ENCODE measurements at regions not wholly inside any gene's neighbourhood (a gene's known extent, or its start where the extent isn't known, plus 50 kb on each side); places are given as distances from the start of the nearest gene placed in this dataset.

GRCh38 chrX:26411045-26411444 lies 195.1 kb downstream of the MAGEB5 start:
- no peak for TF ChIP-seq CTCF (IDR thresholded peaks at IDR 0.05; ENCODE audit: low read depth, low read length)

GRCh38 chrX:26409636-26410035 lies 193.7 kb downstream of the MAGEB5 start:
- TF ChIP-seq CTCF (IDR thresholded peaks at IDR 0.05; ENCODE audit: low read depth, low read length), result no peak
- no peak overlapping the region for H3K4me3 ChIP-seq (ENCODE audit: low read depth, low read length)

More at GRCh38 chrX:26411045-26411444, 195.1 kb downstream of the MAGEB5 start:
- no peak overlapping the region for H3K4me3 ChIP-seq (ENCODE audit: low read depth, low read length)

GRCh38 chrX:26387906-26388305 lies 171.9 kb downstream of the MAGEB5 start:
- no peak for TF ChIP-seq CTCF (IDR thresholded peaks at IDR 0.05; ENCODE audit: low read depth, low read length)
- no peak overlapping the region for H3K4me3 ChIP-seq (ENCODE audit: low read depth, low read length)

- no peak overlapping the region for H3K4me3 ChIP-seq (ENCODE audit: low read depth, low read length)
- no peak for TF ChIP-seq CTCF (IDR thresholded peaks at IDR 0.05; ENCODE audit: low read depth, low read length)
These were observed 160.2 kb downstream of the MAGEB5 start for GRCh38 chrX:26376037-26376708.

- TF ChIP-seq CTCF (IDR thresholded peaks at IDR 0.05; ENCODE audit: low read depth, low read length), result no peak
- H3K4me3 ChIP-seq (ENCODE audit: low read depth, low read length), result no peak overlapping the region
These were observed 159.4 kb downstream of the MAGEB5 start for GRCh38 chrX:26375346-26375745.

GRCh38 chrX:26373829-26374228 lies 157.9 kb downstream of the MAGEB5 start:
- H3K4me3 ChIP-seq (ENCODE audit: low read depth, low read length), result no peak overlapping the region
- no peak for TF ChIP-seq CTCF (IDR thresholded peaks at IDR 0.05; ENCODE audit: low read depth, low read length)

GRCh38 chrX:26352891-26353430 lies 137.0 kb downstream of the MAGEB5 start:
- no peak for TF ChIP-seq CTCF (IDR thresholded peaks at IDR 0.05; ENCODE audit: low read depth, low read length)
- no peak overlapping the region for H3K4me3 ChIP-seq (ENCODE audit: low read depth, low read length)

Data from WI38 (cell line).